Esophagus squamous epithelium (tissue), 4 donors: ENCODE measurements at regions not wholly inside any gene's neighbourhood (a gene's known extent, or its start where the extent isn't known, plus 50 kb on each side); places are given as distances from the start of the nearest gene placed in this dataset.
"Not testable (repeated sequence)": the region's sequence is repeated elsewhere in the genome, so short reads cannot be mapped to it uniquely, and the experiment has no call there.

ENCODE experiments used
- POLR2A ChIP-seq, 4 donors: fragments of 450-650 bp; IDR thresholded peaks; one replicate each; pipeline ENCODE4 v1.6.1; 2017; ENCODE audit warnings: antibody characterized with exemption in 4 of 4, mild to moderate bottlenecking in 4 of 4, moderate library complexity in 3 of 4
- TF ChIP-seq, protein P1 (sequence below), 6 experiments: fragments of 450-650 bp in 4 of 6; fragments of 200-600 bp in 2 of 6; sonication (generic) in 2 of 6; IDR thresholded peaks; one replicate each; pipeline ENCODE4 v1.5.1; 2016 to 2019; ENCODE audit warnings: antibody characterized with exemption in 6 of 6, mild to moderate bottlenecking in 4 of 6, moderate library complexity in 4 of 6

DNA sequence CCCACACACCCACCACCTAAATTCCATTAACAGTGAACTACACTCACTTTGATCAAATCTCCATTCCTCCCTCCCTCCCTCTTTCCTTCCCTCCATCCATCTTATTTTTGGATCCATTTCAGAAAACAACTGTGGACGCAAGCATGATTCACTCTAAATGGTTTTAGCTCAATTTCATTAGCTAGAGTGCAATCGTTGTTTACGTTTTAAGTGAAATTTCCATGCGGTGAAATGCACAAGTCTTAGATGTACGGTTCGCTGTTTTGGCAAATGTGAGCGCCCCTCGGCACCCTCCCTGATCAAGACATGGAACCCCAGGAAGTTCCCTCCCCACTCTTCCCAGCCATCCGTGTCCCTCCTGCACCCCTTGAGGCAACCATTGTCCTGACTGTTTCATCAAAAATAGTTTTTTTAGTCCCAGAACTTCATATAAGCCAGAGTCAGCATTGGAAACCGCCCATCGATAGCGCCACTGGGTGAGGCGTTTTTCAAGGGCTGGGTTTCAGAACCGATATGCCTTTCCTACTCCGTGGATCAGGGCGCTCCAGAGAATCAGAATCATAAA, 215.1 kb downstream of the BANP start:
- TF ChIP-seq POLR2A (IDR thresholded peaks at IDR 0.05), result not testable (repeated sequence)
- TF ChIP-seq, protein P1, sequence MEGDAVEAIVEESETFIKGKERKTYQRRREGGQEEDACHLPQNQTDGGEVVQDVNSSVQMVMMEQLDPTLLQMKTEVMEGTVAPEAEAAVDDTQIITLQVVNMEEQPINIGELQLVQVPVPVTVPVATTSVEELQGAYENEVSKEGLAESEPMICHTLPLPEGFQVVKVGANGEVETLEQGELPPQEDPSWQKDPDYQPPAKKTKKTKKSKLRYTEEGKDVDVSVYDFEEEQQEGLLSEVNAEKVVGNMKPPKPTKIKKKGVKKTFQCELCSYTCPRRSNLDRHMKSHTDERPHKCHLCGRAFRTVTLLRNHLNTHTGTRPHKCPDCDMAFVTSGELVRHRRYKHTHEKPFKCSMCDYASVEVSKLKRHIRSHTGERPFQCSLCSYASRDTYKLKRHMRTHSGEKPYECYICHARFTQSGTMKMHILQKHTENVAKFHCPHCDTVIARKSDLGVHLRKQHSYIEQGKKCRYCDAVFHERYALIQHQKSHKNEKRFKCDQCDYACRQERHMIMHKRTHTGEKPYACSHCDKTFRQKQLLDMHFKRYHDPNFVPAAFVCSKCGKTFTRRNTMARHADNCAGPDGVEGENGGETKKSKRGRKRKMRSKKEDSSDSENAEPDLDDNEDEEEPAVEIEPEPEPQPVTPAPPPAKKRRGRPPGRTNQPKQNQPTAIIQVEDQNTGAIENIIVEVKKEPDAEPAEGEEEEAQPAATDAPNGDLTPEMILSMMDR (IDR thresholded peaks at IDR 0.05), result not testable (repeated sequence)
